Heart left ventricle (tissue), 13 donors: ENCODE measurements at regions not wholly inside any gene's neighbourhood (a gene's known extent, or its start where the extent isn't known, plus 50 kb on each side); places are given as distances from the start of the nearest gene placed in this dataset.

Experiments
- POLR2A ChIP-seq, 2 donors: fragments of 450-650 bp; IDR thresholded peaks; one replicate each; pipeline ENCODE4 v1.6.1; 2017; ENCODE audit warnings: antibody characterized with exemption in 2 of 2, mild to moderate bottlenecking in 2 of 2, moderate library complexity in 2 of 2
- TF ChIP-seq, protein P1 (sequence below), 12 donors: fragments of 200-600 bp; sonication (generic) in 4 of 12; IDR thresholded peaks; one replicate each; pipeline versions ENCODE4 v1.5.0 to v1.8.0; 2018 to 2022; ENCODE audit warnings: antibody characterized with exemption in 12 of 12, mild to moderate bottlenecking in 5 of 12
- donor health status: ischemic (EF 13 %, LVEDD 7.1; RV severe dilation, severe dysfunction).
- donor health status: DM: no; HTN: yes; CAD: no.
- donor health status: DM: no; HTN: no; CAD: no.
- donor health status: ischemic (EF 25% LVEDD 6.9; RV normal size, moderate dysfunction).
- donor health status: ischemic (EF 25% LVEDD 5.7; RV mildly dilated, moderate dysfunction).
- donor health status: ischemic (EF 35%, LVEDD 5.7; RV mildly dilated, moderate dysfunction).
- donor health status: nonischemic (EF 11% LVEDD 7.7; RV severe dilation, severe dysfunction).
- donor health status: DM: yes; HTN: yes; CAD: no.
- donor health status: PGD.
- donor health status: ischemic (EF 29% LVEDD 5.4; RV normal size, mild dysfunction).
- donor health status: nonischemic (EF 23%, LVEDD 6.1; RV moderate dilation, normal function).

DNA sequence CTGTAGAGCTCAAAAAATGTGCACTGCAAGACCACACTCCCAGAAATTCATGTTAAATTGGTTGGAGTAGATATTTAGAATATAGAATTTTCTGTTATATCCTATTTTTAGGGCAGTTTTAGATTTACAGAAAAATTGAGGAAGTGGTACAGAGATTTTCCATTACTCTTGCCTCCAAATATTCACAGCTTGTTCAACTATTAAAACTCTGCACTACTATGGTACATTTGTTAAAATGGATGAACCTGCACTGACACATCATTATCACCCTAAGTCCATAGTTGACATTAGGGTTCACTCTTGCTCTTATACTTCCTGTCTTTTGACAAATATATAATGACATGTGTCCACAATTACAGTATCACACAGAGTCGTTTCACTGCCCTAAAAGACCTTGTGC is 1724.5 kb downstream of the C4orf33 start:
- TF ChIP-seq, protein P1, sequence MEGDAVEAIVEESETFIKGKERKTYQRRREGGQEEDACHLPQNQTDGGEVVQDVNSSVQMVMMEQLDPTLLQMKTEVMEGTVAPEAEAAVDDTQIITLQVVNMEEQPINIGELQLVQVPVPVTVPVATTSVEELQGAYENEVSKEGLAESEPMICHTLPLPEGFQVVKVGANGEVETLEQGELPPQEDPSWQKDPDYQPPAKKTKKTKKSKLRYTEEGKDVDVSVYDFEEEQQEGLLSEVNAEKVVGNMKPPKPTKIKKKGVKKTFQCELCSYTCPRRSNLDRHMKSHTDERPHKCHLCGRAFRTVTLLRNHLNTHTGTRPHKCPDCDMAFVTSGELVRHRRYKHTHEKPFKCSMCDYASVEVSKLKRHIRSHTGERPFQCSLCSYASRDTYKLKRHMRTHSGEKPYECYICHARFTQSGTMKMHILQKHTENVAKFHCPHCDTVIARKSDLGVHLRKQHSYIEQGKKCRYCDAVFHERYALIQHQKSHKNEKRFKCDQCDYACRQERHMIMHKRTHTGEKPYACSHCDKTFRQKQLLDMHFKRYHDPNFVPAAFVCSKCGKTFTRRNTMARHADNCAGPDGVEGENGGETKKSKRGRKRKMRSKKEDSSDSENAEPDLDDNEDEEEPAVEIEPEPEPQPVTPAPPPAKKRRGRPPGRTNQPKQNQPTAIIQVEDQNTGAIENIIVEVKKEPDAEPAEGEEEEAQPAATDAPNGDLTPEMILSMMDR (IDR thresholded peaks at IDR 0.05): no peak
- TF ChIP-seq POLR2A (IDR thresholded peaks at IDR 0.05): no peak
